ENCODE measurements at regions not wholly inside any gene's neighbourhood (a gene's known extent, or its start where the extent isn't known, plus 50 kb on each side); places are given as distances from the start of the nearest gene placed in this dataset.

DNA sequence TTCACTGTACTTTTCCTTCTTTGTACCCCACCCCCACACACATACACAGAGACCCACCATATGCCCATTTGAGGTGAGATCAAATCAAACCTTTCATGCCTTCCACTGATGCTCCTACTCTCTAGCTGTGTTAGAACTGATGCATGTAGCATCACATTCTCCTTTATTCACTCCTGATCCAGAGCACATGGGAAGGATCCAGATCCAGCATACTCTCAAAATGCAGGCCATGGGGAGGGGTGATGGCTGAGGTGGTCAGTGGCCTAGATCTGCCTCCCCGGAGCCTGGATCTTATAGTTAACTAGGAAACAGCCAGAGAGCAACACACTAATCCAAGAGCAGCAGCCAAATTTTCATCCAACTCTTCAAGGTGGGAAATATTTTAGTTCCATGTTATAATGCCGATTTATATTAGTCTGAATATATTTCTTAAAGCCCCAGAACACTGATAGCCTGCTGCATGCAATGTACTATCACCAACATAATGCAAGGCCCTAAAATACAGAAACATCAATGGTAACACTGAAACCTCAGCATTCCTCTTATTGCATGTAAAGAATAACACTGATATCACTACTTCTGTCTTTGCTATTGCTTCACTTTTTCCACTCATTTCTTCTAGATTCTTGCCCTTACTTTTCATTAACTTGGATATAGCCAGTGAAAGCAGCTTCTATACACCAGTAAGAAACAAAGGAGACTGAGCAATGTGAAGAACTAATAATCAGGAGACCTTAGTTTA is 126.8 kb upstream of the BEND6 start:
- no peak for TF ChIP-seq POLR2A (IDR thresholded peaks at IDR 0.05)
- TF ChIP-seq, protein P1, sequence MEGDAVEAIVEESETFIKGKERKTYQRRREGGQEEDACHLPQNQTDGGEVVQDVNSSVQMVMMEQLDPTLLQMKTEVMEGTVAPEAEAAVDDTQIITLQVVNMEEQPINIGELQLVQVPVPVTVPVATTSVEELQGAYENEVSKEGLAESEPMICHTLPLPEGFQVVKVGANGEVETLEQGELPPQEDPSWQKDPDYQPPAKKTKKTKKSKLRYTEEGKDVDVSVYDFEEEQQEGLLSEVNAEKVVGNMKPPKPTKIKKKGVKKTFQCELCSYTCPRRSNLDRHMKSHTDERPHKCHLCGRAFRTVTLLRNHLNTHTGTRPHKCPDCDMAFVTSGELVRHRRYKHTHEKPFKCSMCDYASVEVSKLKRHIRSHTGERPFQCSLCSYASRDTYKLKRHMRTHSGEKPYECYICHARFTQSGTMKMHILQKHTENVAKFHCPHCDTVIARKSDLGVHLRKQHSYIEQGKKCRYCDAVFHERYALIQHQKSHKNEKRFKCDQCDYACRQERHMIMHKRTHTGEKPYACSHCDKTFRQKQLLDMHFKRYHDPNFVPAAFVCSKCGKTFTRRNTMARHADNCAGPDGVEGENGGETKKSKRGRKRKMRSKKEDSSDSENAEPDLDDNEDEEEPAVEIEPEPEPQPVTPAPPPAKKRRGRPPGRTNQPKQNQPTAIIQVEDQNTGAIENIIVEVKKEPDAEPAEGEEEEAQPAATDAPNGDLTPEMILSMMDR (IDR thresholded peaks at IDR 0.05) = no peak
- TF ChIP-seq POLR2AphosphoS5 (IDR thresholded peaks at IDR 0.05) = no peak

All from upper lobe of left lung (tissue), 4 donors.